ENCODE measurements at regions not wholly inside any gene's neighbourhood (a gene's known extent, or its start where the extent isn't known, plus 50 kb on each side); places are given as distances from the start of the nearest gene placed in this dataset.
"Not testable (repeated sequence)": the region's sequence is repeated elsewhere in the genome, so short reads cannot be mapped to it uniquely, and the experiment has no call there.

- Histone ChIP-seq H3K4me2 (no peak overlapping the region), H3K9me3 (replicated peaks in 1 of 11) (peaks cover 0 to 24% (median 5%) of the 10 kb centered on the region in 11 experiments; a peak in 9 of 22 replicates), H3K36me3 (no peaks in the 10 kb centered on the region), H4K20me1 (no peaks in the 10 kb centered on the region), H3K27ac (no peak overlapping the region), H3K4me3 (no peak overlapping the region), H3K9ac (no peak overlapping the region), H3K27me3 (no peaks in the 10 kb centered on the region), H3K4me1 (no peaks in the 10 kb centered on the region)
- TF ChIP-seq Cebpa-rat (IDR thresholded peaks at IDR 0.05), result no peak
These were observed 121.2 kb downstream of the THBS2 start for GRCh38 chr6:169132352-169132940.

DNA sequence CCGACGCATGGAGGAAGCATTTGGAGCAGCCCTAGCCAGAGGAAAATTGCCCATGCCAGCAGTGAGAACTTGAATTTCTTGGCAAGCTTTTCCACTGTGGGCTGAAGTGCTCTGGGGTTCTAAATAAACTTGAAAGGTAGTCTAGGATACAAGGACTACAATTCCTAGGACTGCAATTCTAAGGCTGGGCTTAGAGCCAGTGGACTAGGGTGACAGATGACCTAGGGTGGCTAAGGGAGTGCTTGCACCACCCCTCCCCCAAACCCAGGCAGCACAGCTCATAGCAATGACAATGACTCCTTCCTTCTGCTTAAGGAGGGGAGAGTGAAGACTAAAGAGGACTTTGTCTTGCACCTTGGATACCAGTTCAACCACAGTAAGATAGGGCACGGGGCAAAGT lies 122.3 kb downstream of the THBS2 start:
- Histone ChIP-seq H3K9me3 (replicated peaks in 1 of 11) (peaks cover 0 to 24% (median 5%) of the 10 kb centered on the region in 11 experiments; a peak in 9 of 22 replicates), H3K36me3 (no peaks in the 10 kb centered on the region), H3K4me1 (no peaks in the 10 kb centered on the region), H3K27ac (no peak overlapping the region), H4K20me1 (no peaks in the 10 kb centered on the region), H3K27me3 (no peaks in the 10 kb centered on the region), H3K4me3 (no peak overlapping the region), H3K9ac (no peak overlapping the region), H3K4me2 (no peak overlapping the region)
- TF ChIP-seq Cebpa-rat (IDR thresholded peaks at IDR 0.05), result no peak

GRCh38 chr6:169130113-169130512 lies 123.5 kb downstream of the THBS2 start:
- Histone ChIP-seq H3K36me3 (no peaks in the 10 kb centered on the region), H3K4me2 (no peak overlapping the region), H3K4me1 (no peaks in the 10 kb centered on the region), H3K9me3 (replicated peaks in 1 of 11) (peaks cover 0 to 22% (median 5%) of the 10 kb centered on the region in 11 experiments; a peak in 9 of 22 replicates), H3K27ac (no peak overlapping the region), H3K4me3 (no peak overlapping the region), H4K20me1 (no peaks in the 10 kb centered on the region), H3K27me3 (no peaks in the 10 kb centered on the region), H3K9ac (no peak overlapping the region)
- TF ChIP-seq Cebpa-rat (IDR thresholded peaks at IDR 0.05), result no peak

GRCh38 chr6:169121013-169121412 lies 132.6 kb downstream of the THBS2 start:
- Histone ChIP-seq H3K36me3 (no peaks in the 10 kb centered on the region), H3K27ac (no peak overlapping the region), H3K9me3 (replicated peaks in 1 of 11) (peaks cover 0 to 12% (median 6%) of the 10 kb centered on the region in 11 experiments; a peak in 4 of 22 replicates), H3K4me1 (peaks cover 4 to 18% (median 14%) of the 10 kb centered on the region in 10 experiments; a peak in 19 of 20 replicates), H3K9ac (no peak overlapping the region), H3K4me3 (no peak overlapping the region), H3K4me2 (no peak overlapping the region), H3K27me3 (no peaks in the 10 kb centered on the region), H4K20me1 (no peaks in the 10 kb centered on the region)
- TF ChIP-seq Cebpa-rat (IDR thresholded peaks at IDR 0.05), result no peak

DNA sequence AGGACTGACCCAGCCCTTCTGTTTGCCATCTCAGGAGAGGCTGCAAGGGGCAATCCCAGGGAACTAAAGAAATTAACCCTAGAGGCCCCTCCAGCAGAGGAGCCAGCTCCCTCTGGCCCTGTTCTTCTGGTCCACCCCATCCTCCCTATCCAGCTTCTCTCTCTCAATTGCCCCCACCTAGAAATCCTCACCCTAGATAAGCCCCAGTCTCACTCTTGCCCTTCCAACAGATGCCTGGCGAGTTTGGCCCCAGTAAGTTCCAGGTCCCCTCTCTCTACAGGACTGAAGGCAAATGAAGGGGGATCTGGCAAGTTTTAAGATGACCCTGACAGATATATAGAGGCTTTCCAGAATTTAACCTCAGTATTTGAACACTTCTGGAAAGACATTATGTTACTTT lies 134.0 kb downstream of the THBS2 start:
- H4K20me1 ChIP-seq, result no peaks in the 10 kb centered on the region
- no peak overlapping the region for H3K9ac ChIP-seq
- peaks cover 0 to 12% (median 6%) of the 10 kb centered on the region in 11 experiments; a peak in 4 of 22 replicates for H3K9me3 ChIP-seq (replicated peaks in 1 of 11)
- H3K27me3 ChIP-seq, result no peaks in the 10 kb centered on the region
- no peak overlapping the region; a peak in 1 of 22 replicates for H3K27ac ChIP-seq
- no peaks in the 10 kb centered on the region for H3K36me3 ChIP-seq
- H3K4me3 ChIP-seq, result no peak overlapping the region
- H3K4me1 ChIP-seq, result peaks cover 18 to 32% (median 28%) of the 10 kb centered on the region in 10 experiments
- no peak for TF ChIP-seq Cebpa-rat (IDR thresholded peaks at IDR 0.05)
- no peak overlapping the region for H3K4me2 ChIP-seq

GRCh38 chr6:169118346-169118830 lies 135.3 kb downstream of the THBS2 start:
- Histone ChIP-seq H3K27me3 (no peaks in the 10 kb centered on the region), H3K36me3 (no peaks in the 10 kb centered on the region), H4K20me1 (no peaks in the 10 kb centered on the region), H3K9me3 (replicated peaks in 1 of 11) (peaks cover 0 to 12% (median 6%) of the 10 kb centered on the region in 11 experiments; a peak in 5 of 22 replicates), H3K4me1 (peaks cover 22 to 42% (median 35%) of the 10 kb centered on the region in 10 experiments), H3K9ac (no peak overlapping the region), H3K27ac (peak overlapping the region in 1 of 11 experiments; percentile 27; a peak in 2 of 22 replicates), H3K4me2 (peak overlapping the region in 1 of 11 experiments; percentile 74; a peak in 1 of 22 replicates), H3K4me3 (no peak overlapping the region)
- TF ChIP-seq Cebpa-rat (IDR thresholded peaks at IDR 0.05), result no peak

- H3K36me3 ChIP-seq, result no peaks in the 10 kb centered on the region
- no peaks in the 10 kb centered on the region for H3K27me3 ChIP-seq
- H3K4me1 ChIP-seq, result peaks cover 28 to 50% (median 43%) of the 10 kb centered on the region in 10 experiments
- no peak overlapping the region for H3K9ac ChIP-seq
- no peak for TF ChIP-seq Cebpa-rat (IDR thresholded peaks at IDR 0.05)
- H3K27ac ChIP-seq, result peak overlapping the region in 5 of 11 experiments; percentile 70 to 92 (median 88); a peak in 4 of 22 replicates
- H3K9me3 ChIP-seq (replicated peaks in 1 of 11), result peaks cover 0 to 12% (median 6%) of the 10 kb centered on the region in 11 experiments; a peak in 6 of 22 replicates
- H3K4me2 ChIP-seq, result peak overlapping the region in 5 of 11 experiments; percentile 73 to 85 (median 77); a peak in 5 of 22 replicates
- no peak overlapping the region for H3K4me3 ChIP-seq
- H4K20me1 ChIP-seq, result no peaks in the 10 kb centered on the region
These were observed 136.0 kb downstream of the THBS2 start for GRCh38 chr6:169117663-169118062.

DNA sequence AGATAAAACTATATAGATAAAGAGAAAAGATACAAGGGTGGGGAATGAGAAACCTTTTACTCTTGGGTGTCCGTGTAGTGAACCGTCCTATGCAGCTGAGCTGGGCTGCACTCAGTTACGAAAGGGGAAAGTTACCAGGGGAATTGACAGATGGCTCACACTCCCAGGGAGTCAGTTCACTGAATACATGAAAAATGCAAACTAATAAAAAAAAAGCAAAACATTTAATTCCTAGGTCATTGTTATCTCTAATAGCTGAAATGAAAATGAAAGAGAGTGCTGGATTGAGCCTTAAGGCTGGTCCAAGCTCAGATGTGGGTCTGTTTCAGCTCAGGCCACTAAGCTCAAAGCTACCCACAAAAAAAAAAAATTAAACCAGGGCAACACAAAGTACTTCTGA lies 138.0 kb downstream of the THBS2 start:
- H3K27ac ChIP-seq, result peak overlapping the region in 8 of 11 experiments; percentile 35 to 92 (median 79); a peak in 15 of 22 replicates
- TF ChIP-seq Cebpa-rat (IDR thresholded peaks at IDR 0.05), result no peak
- peak overlapping the region in 7 of 11 experiments; percentile 37 to 71 (median 51); a peak in 11 of 22 replicates for H3K9ac ChIP-seq
- 0 out of 20 replicates have a peak overlapping the region, but pooled peaks of 1 of the 10 experiments have one; percentile 3 for H3K4me3 ChIP-seq
- peak overlapping the region; percentile 47 to 85 (median 73); a peak in 21 of 22 replicates for H3K4me2 ChIP-seq
- H3K36me3 ChIP-seq, result no peaks in the 10 kb centered on the region
- no peaks in the 10 kb centered on the region for H3K27me3 ChIP-seq
- H3K4me1 ChIP-seq, result peaks cover 40 to 70% (median 63%) of the 10 kb centered on the region in 10 experiments
- no peaks in the 10 kb centered on the region for H4K20me1 ChIP-seq
- H3K9me3 ChIP-seq (replicated peaks in 1 of 11), result peaks cover 0 to 24% (median 8%) of the 10 kb centered on the region in 11 experiments; a peak in 11 of 22 replicates

DNA sequence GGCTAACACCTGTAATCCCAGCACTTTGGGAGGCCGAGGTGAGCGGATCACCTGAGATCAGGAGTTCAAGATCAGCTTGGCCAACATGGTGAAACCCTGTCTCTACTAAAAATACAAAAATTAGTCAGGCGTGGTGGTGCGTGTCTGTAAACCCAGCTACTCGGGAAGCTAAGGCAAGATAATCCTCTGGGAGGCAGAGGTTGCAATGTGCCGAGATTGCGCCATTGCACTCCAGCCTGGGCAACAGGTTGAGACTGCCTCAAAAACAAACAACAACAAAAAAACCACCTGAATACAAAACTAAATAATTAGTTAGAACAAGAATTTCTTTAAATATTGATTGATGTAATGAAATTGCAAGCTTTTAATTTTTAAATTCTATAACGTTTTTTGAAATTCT lies 139.0 kb downstream of the THBS2 start:
- H4K20me1 ChIP-seq, H3K27me3 ChIP-seq, H3K36me3 ChIP-seq: not testable (repeated sequence)
- peak in 8 of 11 experiments; percentile 15 to 98 (median 87); a peak in 14 of 22 replicates for TF ChIP-seq Cebpa-rat (IDR thresholded peaks at IDR 0.05)
- H3K27ac ChIP-seq, result peak overlapping the region in 8 of 11 experiments; percentile 38 to 92 (median 79); a peak in 15 of 22 replicates
- H3K4me2 ChIP-seq, result peak overlapping the region; percentile 36 to 85 (median 73); a peak in 20 of 22 replicates
- H3K4me1 ChIP-seq, result peaks cover 40 to 80% (median 69%) of the 10 kb centered on the region in 10 experiments
- peaks cover 0 to 31% (median 10%) of the 10 kb centered on the region in 11 experiments; a peak in 12 of 22 replicates for H3K9me3 ChIP-seq (replicated peaks in 1 of 11)
- H3K4me3 ChIP-seq, result peak overlapping the region in 3 of 10 experiments; percentile 10 to 31 (median 27); a peak in 2 of 20 replicates
- H3K9ac ChIP-seq, result peak overlapping the region in 6 of 11 experiments; percentile 37 to 71 (median 60); a peak in 9 of 22 replicates

All from BLaER1 treated with 17β-estradiol and CSF1 and Interleukin-3, amounts not matched to agents 10 nM and 100 nM (cell line).